Progenitor cell of endocrine pancreas (in vitro differentiated cells): ENCODE measurements at regions not wholly inside any gene's neighbourhood (a gene's known extent, or its start where the extent isn't known, plus 50 kb on each side); places are given as distances from the start of the nearest gene placed in this dataset.

Experiments used
- DNase-seq: peaks from one replicate; pipeline ENCODE4 v3.0.0; 2021; ENCODE audit warnings: low spot score; ENCODE audit not compliant: unreplicated experiment
- H3K27ac Mint-ChIP-seq: 2 replicates; pipeline ENCODE4 v1.8.0; 2021; ENCODE audit warnings: mild to moderate bottlenecking, moderate library complexity, mixed read lengths
- H3K27me3 Mint-ChIP-seq: 2 replicates; pipeline ENCODE4 v1.8.0; 2021; ENCODE audit warnings: mixed read lengths
- H3K36me3 Mint-ChIP-seq: 2 replicates; pipeline ENCODE4 v1.8.0; 2022; ENCODE audit warnings: mixed read lengths; ENCODE audit not compliant: insufficient read depth
- H3K4me1 Mint-ChIP-seq: 2 replicates; pipeline ENCODE4 v1.8.0; 2021; ENCODE audit warnings: low read depth, mixed read lengths
- H3K4me3 Mint-ChIP-seq: 2 replicates; pipeline ENCODE4 v1.8.0; 2021; ENCODE audit warnings: low read depth, mild to moderate bottlenecking, moderate library complexity, mixed read lengths
- H3K9me3 Mint-ChIP-seq: 2 replicates; pipeline ENCODE4 v1.8.0; 2021; ENCODE audit warnings: low read depth, mixed read lengths
- CTCF ChIP-seq: fragments of 200-600 bp; sonication (generic); IDR thresholded peaks from one replicate; pipeline ENCODE4 v1.5.0; 2021; ENCODE audit warnings: antibody characterized with exemption, mild to moderate bottlenecking; ENCODE audit not compliant: unreplicated experiment

DNA sequence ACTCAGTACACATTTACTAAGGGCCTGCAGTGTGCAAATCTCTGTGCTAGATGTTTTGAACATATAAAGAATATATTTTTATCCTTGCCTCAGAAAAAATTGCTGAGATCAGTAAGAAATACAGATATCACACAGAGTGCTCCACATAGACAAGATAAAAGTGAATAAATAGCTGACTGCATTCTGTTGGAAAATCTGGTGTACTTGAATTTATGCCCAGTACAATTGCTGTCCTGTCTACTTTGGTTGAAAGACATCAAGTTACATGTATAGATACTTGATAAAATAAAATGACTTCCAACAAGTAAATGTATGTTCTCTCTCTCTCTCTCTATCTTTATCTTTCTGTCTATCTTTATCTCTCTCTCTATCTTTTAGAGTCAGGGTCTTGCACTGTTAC, 381.2 kb upstream of the CBLB start:
- Mint-ChIP-seq H3K9me3 (peaks cover 14% of the 10 kb centered on the region), H3K4me1 (no peaks in the 10 kb centered on the region), H3K36me3 (no peaks in the 10 kb centered on the region), H3K4me3 (no peak overlapping the region), H3K27ac (no peak overlapping the region), H3K27me3 (no peaks in the 10 kb centered on the region)
- no peak for DNase-seq
- TF ChIP-seq CTCF: no peak

GRCh38 chr3:106251160-106251892, 382.5 kb upstream of the CBLB start:
- no peak overlapping the region for H3K4me3 Mint-ChIP-seq
- no peak for TF ChIP-seq CTCF
- peaks cover 14% of the 10 kb centered on the region for H3K9me3 Mint-ChIP-seq
- no peaks in the 10 kb centered on the region for H3K4me1 Mint-ChIP-seq
- H3K27ac Mint-ChIP-seq: no peak overlapping the region
- DNase-seq: no peak
- no peaks in the 10 kb centered on the region for H3K36me3 Mint-ChIP-seq
- H3K27me3 Mint-ChIP-seq: no peaks in the 10 kb centered on the region

DNA sequence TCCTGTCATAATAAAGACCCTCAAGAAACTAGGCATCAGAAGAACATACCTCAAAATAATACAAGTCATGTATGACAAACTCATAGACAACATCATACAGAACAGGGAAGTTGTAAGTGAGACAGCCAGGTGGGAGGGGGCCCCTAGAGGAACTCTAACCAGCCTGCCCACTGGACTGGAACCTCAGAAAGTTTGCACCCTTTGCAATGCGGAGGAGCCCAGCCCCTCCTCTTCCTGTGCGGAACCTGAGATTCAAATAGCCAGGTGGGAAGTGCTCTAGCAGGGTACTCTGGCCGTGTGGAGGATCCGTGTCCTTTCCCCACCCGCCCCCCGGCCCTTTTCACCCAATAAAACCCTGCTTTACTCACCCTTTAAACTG, 387.0 kb upstream of the CBLB start:
- TF ChIP-seq CTCF: no peak
- H3K27me3 Mint-ChIP-seq: no peaks in the 10 kb centered on the region
- H3K27ac Mint-ChIP-seq: no peak overlapping the region
- H3K9me3 Mint-ChIP-seq: peaks cover 13% of the 10 kb centered on the region
- no peak for DNase-seq
- no peaks in the 10 kb centered on the region for H3K36me3 Mint-ChIP-seq
- H3K4me3 Mint-ChIP-seq: no peak overlapping the region
- H3K4me1 Mint-ChIP-seq: no peaks in the 10 kb centered on the region

DNA sequence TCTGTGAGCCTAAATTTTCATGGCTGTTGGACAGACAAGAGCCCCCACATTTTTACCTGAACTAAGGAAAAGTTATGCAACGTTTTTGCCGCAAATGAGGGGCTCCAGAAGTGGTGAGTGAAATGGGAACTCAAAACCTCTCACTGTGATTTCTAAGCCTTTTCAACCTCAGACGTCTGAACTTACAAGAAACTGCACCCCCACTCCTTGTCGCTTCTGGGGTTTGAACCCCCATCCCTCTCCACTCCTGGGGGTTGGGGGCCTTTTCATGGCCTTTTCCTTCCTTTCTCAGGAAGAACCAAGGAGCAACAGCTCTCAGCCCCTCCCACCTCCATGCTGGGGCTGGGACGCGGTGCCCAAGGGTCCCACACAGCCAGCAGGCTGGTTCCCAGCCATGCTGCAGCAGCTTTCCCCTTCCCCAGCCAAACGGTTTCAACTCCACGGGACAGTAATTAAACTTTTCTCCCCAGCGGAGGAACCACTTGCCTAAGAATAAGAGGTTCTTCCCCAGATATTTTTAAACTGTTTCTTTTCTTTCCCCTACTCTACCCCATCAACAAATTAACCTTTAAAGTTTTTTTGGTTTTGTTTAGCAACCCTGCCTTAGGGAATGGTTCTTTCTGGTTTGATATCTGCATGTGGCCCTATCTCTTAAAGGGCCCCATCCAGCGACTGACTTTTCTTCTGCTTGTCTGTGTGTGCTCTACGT, 387.6 kb upstream of the CBLB start:
- Mint-ChIP-seq H3K27ac (no peak overlapping the region), H3K27me3 (no peaks in the 10 kb centered on the region), H3K4me1 (no peaks in the 10 kb centered on the region), H3K4me3 (no peak overlapping the region), H3K9me3 (peaks cover 10% of the 10 kb centered on the region), H3K36me3 (no peaks in the 10 kb centered on the region)
- DNase-seq: no peak
- no peak for TF ChIP-seq CTCF

DNA sequence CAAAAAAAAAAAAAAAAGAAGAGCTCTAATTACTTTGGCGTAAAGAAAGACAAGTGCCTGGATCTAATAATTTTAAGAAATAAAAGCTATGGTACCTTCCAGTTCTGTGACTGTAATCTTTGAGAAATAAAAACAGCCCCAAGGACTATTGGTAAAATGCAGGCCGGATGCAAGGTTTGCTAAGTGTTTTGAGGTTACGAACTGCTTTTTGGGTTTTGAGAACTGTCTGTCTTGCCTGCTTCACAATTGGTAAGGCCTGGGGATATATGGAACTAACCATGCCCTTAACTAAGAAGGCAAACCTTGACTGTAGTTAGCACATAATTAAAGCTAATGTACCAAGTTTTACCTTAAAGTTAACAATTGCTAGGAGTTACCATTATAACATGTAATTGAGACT, 388.4 kb upstream of the CBLB start:
- no peaks in the 10 kb centered on the region for H3K36me3 Mint-ChIP-seq
- DNase-seq: no peak
- no peaks in the 10 kb centered on the region for H3K4me1 Mint-ChIP-seq
- no peak overlapping the region for H3K27ac Mint-ChIP-seq
- peaks cover under 1% of the 10 kb centered on the region for H3K27me3 Mint-ChIP-seq
- no peak for TF ChIP-seq CTCF
- peaks cover 6% of the 10 kb centered on the region for H3K9me3 Mint-ChIP-seq
- no peak overlapping the region for H3K4me3 Mint-ChIP-seq
